Forelimb muscle (tissue), 1 donor: ENCODE measurements at regions not wholly inside any gene's neighbourhood (a gene's known extent, or its start where the extent isn't known, plus 50 kb on each side); places are given as distances from the start of the nearest gene placed in this dataset.
"Not testable (repeated sequence)": the region's sequence is repeated elsewhere in the genome, so short reads cannot be mapped to it uniquely, and the experiment has no call there.

Experiments
- DNase-seq: peaks from one replicate; pipeline ENCODE4 v3.0.0-alpha.2; 2013; ENCODE audit warnings: low read depth

GRCh38 chr6:84821314-84821713 is 56.9 kb upstream of the TBX18 start:
- DNase-seq = not testable (repeated sequence)

- DNase-seq = no peak
Measured at GRCh38 chr6:84816741-84817140, 52.3 kb upstream of the TBX18 start.

- no peak for DNase-seq
Measured at GRCh38 chr6:84815896-84816735, 51.7 kb upstream of the TBX18 start.
